C4-2B (cell line): ENCODE measurements at regions not wholly inside any gene's neighbourhood (a gene's known extent, or its start where the extent isn't known, plus 50 kb on each side); places are given as distances from the start of the nearest gene placed in this dataset.

Experiments used
- CTCF ChIP-seq: fragments of 450-650 bp; conservative IDR thresholded peaks from 2 replicates; pipeline ENCODE4 v1.5.1; 2017; ENCODE audit warnings: mild to moderate bottlenecking
- ZFX ChIP-seq: fragments of 450-650 bp; IDR thresholded peaks from 2 replicates; pipeline ENCODE4 v1.6.1; 2017

DNA sequence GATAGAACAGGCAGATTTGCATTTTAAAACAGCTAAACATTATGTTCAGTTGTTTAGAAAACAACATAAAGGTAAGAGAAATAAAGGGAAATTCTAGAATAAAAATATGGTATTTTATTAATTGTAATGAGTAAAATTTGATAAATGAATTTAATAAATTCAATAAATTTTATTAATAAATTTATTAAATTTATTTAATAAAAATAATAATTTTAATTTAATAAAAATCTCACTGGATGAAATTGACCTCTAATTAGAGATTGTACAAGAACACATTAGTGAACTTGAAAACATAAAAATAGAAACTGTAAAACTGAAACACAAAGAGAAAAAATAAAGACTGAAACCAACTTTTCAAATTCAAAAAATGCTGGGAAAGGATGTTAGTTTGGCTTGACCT is 605.7 kb upstream of the LRRC4C start:
- TF ChIP-seq CTCF (no peak), ZFX (no peak)
